H9 (cell line): ENCODE measurements at regions not wholly inside any gene's neighbourhood (a gene's known extent, or its start where the extent isn't known, plus 50 kb on each side); places are given as distances from the start of the nearest gene placed in this dataset.

ENCODE experiments used
- DNase-seq: peaks from one replicate; pipeline ENCODE4 v3.0.0-alpha.2; 2017
- H2AFZ ChIP-seq: one replicate; pipeline ENCODE4 v1.6.1; 2013; ENCODE audit warnings: mild to moderate bottlenecking, low read length, control low read depth, moderate library complexity
- H2AK5ac ChIP-seq: 2 replicates; pipeline ENCODE4 v1.6.1; 2013; ENCODE audit warnings: low read length, control low read depth, mixed read lengths; ENCODE audit not compliant: insufficient read length
- H2BK120ac ChIP-seq: one replicate; pipeline ENCODE4 v1.6.1; 2013; ENCODE audit warnings: low read depth, mild to moderate bottlenecking, low read length, control low read depth, inconsistent platforms; ENCODE audit not compliant: poor library complexity, severe bottlenecking
- H2BK12ac ChIP-seq: 2 replicates; pipeline ENCODE4 v1.6.1; 2013; ENCODE audit warnings: low read length, control low read depth, mixed read lengths, low read depth; ENCODE audit not compliant: insufficient read length
- H2BK15ac ChIP-seq: 2 replicates; pipeline ENCODE4 v1.6.1; 2013; ENCODE audit warnings: low read depth, low read length, control low read depth
- H2BK20ac ChIP-seq: one replicate; pipeline ENCODE4 v1.6.1; 2013; ENCODE audit warnings: low read depth, mild to moderate bottlenecking, low read length, control low read depth, inconsistent platforms; ENCODE audit not compliant: poor library complexity, severe bottlenecking
- H2BK5ac ChIP-seq: 2 replicates; pipeline ENCODE4 v1.6.1; 2013; ENCODE audit warnings: low read length, control low read depth, mixed read lengths; ENCODE audit not compliant: insufficient read length
- H3K14ac ChIP-seq: 2 replicates; pipeline ENCODE4 v1.6.1; 2013; ENCODE audit warnings: low read length, control low read depth; ENCODE audit not compliant: insufficient read depth
- H3K18ac ChIP-seq: 2 replicates; pipeline ENCODE4 v1.6.1; 2013; ENCODE audit warnings: low read depth, mild to moderate bottlenecking, mixed read lengths, low read length, control low read depth; ENCODE audit not compliant: insufficient read length
- H3K23ac ChIP-seq: 2 replicates; pipeline ENCODE4 v1.6.1; 2013; ENCODE audit warnings: low read length, control low read depth, mixed read lengths, low read depth; ENCODE audit not compliant: insufficient read length
- H3K23me2 ChIP-seq: 2 replicates; pipeline ENCODE4 v1.6.1; 2013; ENCODE audit warnings: low read depth, mild to moderate bottlenecking, mixed read lengths, low read length, control low read depth; ENCODE audit not compliant: insufficient read length, poor library complexity, severe bottlenecking
- H3K27ac ChIP-seq: 2 replicates; pipeline ENCODE4 v1.5.1; 2013; ENCODE audit warnings: low read length, control low read depth, mixed read lengths, low read depth; ENCODE audit not compliant: insufficient read length
- H3K27me3 ChIP-seq: 2 replicates; pipeline ENCODE4 v1.6.1; 2013; ENCODE audit warnings: low read length, control low read depth, inconsistent platforms; ENCODE audit not compliant: insufficient read depth
- H3K4ac ChIP-seq: 2 replicates; pipeline ENCODE4 v1.6.1; 2013; ENCODE audit warnings: low read depth, mild to moderate bottlenecking, control low read depth, inconsistent platforms, low read length, moderate library complexity
- H3K4me1 ChIP-seq: 2 replicates; pipeline ENCODE4 v1.6.1; 2013; ENCODE audit warnings: low read length, control low read depth, inconsistent platforms; ENCODE audit not compliant: insufficient read depth
- H3K4me2 ChIP-seq: 2 replicates; pipeline ENCODE4 v1.6.1; 2013; ENCODE audit warnings: low read length, control low read depth, mixed read lengths; ENCODE audit not compliant: insufficient read length, insufficient read depth
- H3K56ac ChIP-seq: 2 replicates; pipeline ENCODE4 v1.6.1; 2013; ENCODE audit warnings: low read depth, mild to moderate bottlenecking, mixed read lengths, low read length, control low read depth; ENCODE audit not compliant: insufficient read length
- H3K79me1 ChIP-seq: 2 replicates; pipeline ENCODE4 v1.6.1; 2013; ENCODE audit warnings: low read depth, mild to moderate bottlenecking, moderate library complexity, low read length, control low read depth, inconsistent platforms; ENCODE audit not compliant: insufficient read depth, poor library complexity, severe bottlenecking
- H3K79me2 ChIP-seq: 2 replicates; pipeline ENCODE4 v1.6.1; 2013; ENCODE audit warnings: low read length, control low read depth, inconsistent platforms; ENCODE audit not compliant: insufficient read depth
- H3K9ac ChIP-seq: 2 replicates; pipeline ENCODE4 v1.6.1; 2013; ENCODE audit warnings: low read length, control low read depth, mixed read lengths; ENCODE audit not compliant: insufficient read length; ENCODE audit errors: extremely low read depth
- H3K9me3 ChIP-seq: one replicate; pipeline ENCODE4 v1.6.1; 2013; ENCODE audit warnings: low read depth, low read length, inconsistent platforms; ENCODE audit not compliant: control insufficient read depth
- H3T11ph ChIP-seq: one replicate; pipeline ENCODE4 v1.6.1; 2013; ENCODE audit warnings: mild to moderate bottlenecking, low read length, control low read depth, inconsistent platforms
- H4K20me1 ChIP-seq: one replicate; pipeline ENCODE4 v1.6.1; 2013; ENCODE audit not compliant: control insufficient read depth, insufficient read length, insufficient read depth
- H4K5ac ChIP-seq: 2 replicates; pipeline ENCODE4 v1.6.1; 2013; ENCODE audit warnings: low read depth, mild to moderate bottlenecking, mixed read lengths, low read length, control low read depth; ENCODE audit not compliant: insufficient read length
- H4K8ac ChIP-seq: replicated peaks from 2 replicates; pipeline ENCODE4 v1.6.1; 2013; ENCODE audit warnings: low read length, control low read depth, mixed read lengths, low read depth; ENCODE audit not compliant: insufficient read length
- H4K91ac ChIP-seq: 2 replicates; pipeline ENCODE4 v1.6.1; 2013; ENCODE audit warnings: low read depth, mild to moderate bottlenecking, moderate library complexity, mixed read lengths, low read length, control low read depth; ENCODE audit not compliant: insufficient read length
- H3K27ac Mint-ChIP-seq, 3 experiments: 2 replicates in 2 of 3; 3 replicates in 1 of 3; pipeline ENCODE4 v1.8.0; 2020 to 2021; ENCODE audit warnings: mixed read lengths in 3 of 3, mild to moderate bottlenecking in 1 of 3, moderate library complexity in 1 of 3
- H3K27me3 Mint-ChIP-seq: 2 replicates; pipeline ENCODE4 v1.8.0; 2021; ENCODE audit warnings: low read depth, mild to moderate bottlenecking, moderate library complexity, mixed read lengths
- H3K36me3 Mint-ChIP-seq, 3 experiments: 2 replicates in 2 of 3; 3 replicates in 1 of 3; pipeline ENCODE4 v1.8.0; 2020 to 2021; ENCODE audit warnings: low read depth in 3 of 3, mixed read lengths in 3 of 3; ENCODE audit not compliant: insufficient read depth in 1 of 3
- H3K4me1 Mint-ChIP-seq, 2 experiments: 2 replicates each; pipeline ENCODE4 v1.8.0; 2020; ENCODE audit warnings: mixed read lengths in 2 of 2
- H3K4me3 Mint-ChIP-seq, 2 experiments: 2 replicates in 1 of 2; 3 replicates in 1 of 2; pipeline ENCODE4 v1.8.0; 2020 to 2021; ENCODE audit warnings: mild to moderate bottlenecking in 2 of 2, mixed read lengths in 2 of 2, moderate library complexity in 1 of 2
- H3K9me3 Mint-ChIP-seq, 2 experiments: 2 replicates in 1 of 2; 3 replicates in 1 of 2; pipeline ENCODE4 v1.8.0; 2020; ENCODE audit warnings: mild to moderate bottlenecking in 2 of 2, mixed read lengths in 2 of 2, moderate library complexity in 1 of 2
- WGBS: extraction: QIAGEN DNeasy Blood & Tissue Kit; methylation state at CpG from one replicate; pipeline ENCODE4 v1.1.7; 2013; ENCODE audit warnings: missing lambda C conversion rate, low lambda C conversion rate, mixed read lengths; ENCODE audit not compliant: insufficient read length; ENCODE audit errors: extremely low coverage; 5-methylcytosine and 5-hydroxymethylcytosine counted together
- TF ChIP-seq, protein P1 (sequence below): fragments of 200-600 bp; sonication (generic); conservative IDR thresholded peaks from 3 replicates; pipeline ENCODE4 v1.8.0; 2021; ENCODE audit warnings: antibody characterized with exemption, mild to moderate bottlenecking

- Histone ChIP-seq H3K23me2 (no peaks in the 10 kb centered on the region), H3K4ac (no peak overlapping the region), H2BK12ac (no peak overlapping the region), H2BK15ac (no peak overlapping the region), H3K79me1 (no peaks in the 10 kb centered on the region), H2BK120ac (no peak overlapping the region), H4K20me1 (no peaks in the 10 kb centered on the region), H3K27me3 (no peaks in the 10 kb centered on the region), H2BK5ac (no peak overlapping the region), H3K4me2 (no peak overlapping the region), H4K8ac (no peak overlapping the region), H3K56ac (no peak overlapping the region), H4K91ac (no peak overlapping the region), H3T11ph (no peak overlapping the region), H2AFZ (no peak overlapping the region), H3K23ac (no peak overlapping the region), H3K9me3 (no peaks in the 10 kb centered on the region), H3K14ac (no peak overlapping the region), H3K27ac (no peak overlapping the region), H3K18ac (no peak overlapping the region), H3K79me2 (no peaks in the 10 kb centered on the region; the same call in 1 of the 2 replicates), H3K9ac (no peak overlapping the region), H4K5ac (no peak overlapping the region), H2BK20ac (no peak overlapping the region), H2AK5ac (no peak overlapping the region), H3K4me1 (no peaks in the 10 kb centered on the region)
- Mint-ChIP-seq H3K27ac (no peak overlapping the region), H3K4me3 (no peak overlapping the region), H3K27me3 (no peaks in the 10 kb centered on the region; the same call in none of the 2 replicates), H3K4me1 (no peaks in the 10 kb centered on the region), H3K9me3 (peaks cover 2 to 56% of the 10 kb centered on the region in 2 experiments; a peak in 4 of 5 replicates), H3K36me3 (no peaks in the 10 kb centered on the region; a peak in 2 of 7 replicates)
- TF ChIP-seq, protein P1, sequence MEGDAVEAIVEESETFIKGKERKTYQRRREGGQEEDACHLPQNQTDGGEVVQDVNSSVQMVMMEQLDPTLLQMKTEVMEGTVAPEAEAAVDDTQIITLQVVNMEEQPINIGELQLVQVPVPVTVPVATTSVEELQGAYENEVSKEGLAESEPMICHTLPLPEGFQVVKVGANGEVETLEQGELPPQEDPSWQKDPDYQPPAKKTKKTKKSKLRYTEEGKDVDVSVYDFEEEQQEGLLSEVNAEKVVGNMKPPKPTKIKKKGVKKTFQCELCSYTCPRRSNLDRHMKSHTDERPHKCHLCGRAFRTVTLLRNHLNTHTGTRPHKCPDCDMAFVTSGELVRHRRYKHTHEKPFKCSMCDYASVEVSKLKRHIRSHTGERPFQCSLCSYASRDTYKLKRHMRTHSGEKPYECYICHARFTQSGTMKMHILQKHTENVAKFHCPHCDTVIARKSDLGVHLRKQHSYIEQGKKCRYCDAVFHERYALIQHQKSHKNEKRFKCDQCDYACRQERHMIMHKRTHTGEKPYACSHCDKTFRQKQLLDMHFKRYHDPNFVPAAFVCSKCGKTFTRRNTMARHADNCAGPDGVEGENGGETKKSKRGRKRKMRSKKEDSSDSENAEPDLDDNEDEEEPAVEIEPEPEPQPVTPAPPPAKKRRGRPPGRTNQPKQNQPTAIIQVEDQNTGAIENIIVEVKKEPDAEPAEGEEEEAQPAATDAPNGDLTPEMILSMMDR = no peak
- no CpG with 5 or more reads among the region's 5 CpGs for WGBS
- DNase-seq = no peak
Measured at GRCh38 chr10:5314840-5315239, 49.9 kb upstream of the UCN3 start.
